ENCODE measurements at regions not wholly inside any gene's neighbourhood (a gene's known extent, or its start where the extent isn't known, plus 50 kb on each side); places are given as distances from the start of the nearest gene placed in this dataset.

GRCh38 chr11:116503216-116504160, 269.3 kb downstream of the BUD13 start:
- no peak for DNase-seq

- no peak for DNase-seq
These were observed 270.1 kb downstream of the BUD13 start for GRCh38 chr11:116502641-116503061.

GRCh38 chr11:116501728-116502127, 271.1 kb downstream of the BUD13 start:
- no peak for DNase-seq

- no peak for DNase-seq
These were observed 271.7 kb downstream of the BUD13 start for GRCh38 chr11:116500947-116501602.

GRCh38 chr11:116500026-116500946, 272.5 kb downstream of the BUD13 start:
- DNase-seq, result no peak

GRCh38 chr11:116499396-116500003, 273.3 kb downstream of the BUD13 start:
- DNase-seq, result no peak

GRCh38 chr11:116498161-116498560, 274.6 kb downstream of the BUD13 start:
- DNase-seq, result no peak

GRCh38 chr11:116492600-116492999, 280.2 kb downstream of the BUD13 start:
- no peak for DNase-seq

- DNase-seq, result peak; percentile 0
These were observed 283.9 kb downstream of the BUD13 start for GRCh38 chr11:116488836-116489389.

GRCh38 chr11:116485425-116485824, 287.4 kb downstream of the BUD13 start:
- no peak for DNase-seq

- DNase-seq, result no peak
These were observed 290.1 kb downstream of the BUD13 start for GRCh38 chr11:116482716-116483115.

GRCh38 chr11:116481126-116481675, 291.6 kb downstream of the BUD13 start:
- no peak for DNase-seq

- no peak for DNase-seq
These were observed 293.8 kb downstream of the BUD13 start for GRCh38 chr11:116478669-116479668.

- DNase-seq, result no peak
These were observed 294.6 kb downstream of the BUD13 start for GRCh38 chr11:116478205-116478604.

GRCh38 chr11:116473790-116474346, 298.9 kb downstream of the BUD13 start:
- no peak for DNase-seq

GRCh38 chr11:116473206-116473769, 299.5 kb downstream of the BUD13 start:
- no peak for DNase-seq

GRCh38 chr11:116472651-116473050, 300.1 kb downstream of the BUD13 start:
- DNase-seq, result no peak

GRCh38 chr11:116471608-116472256, 301.1 kb downstream of the BUD13 start:
- no peak for DNase-seq

- DNase-seq, result no peak
These were observed 304.1 kb downstream of the BUD13 start for GRCh38 chr11:116468699-116469098.

All from T1000 (cell line).